Stomach (tissue), 8 donors: ENCODE measurements at regions not wholly inside any gene's neighbourhood (a gene's known extent, or its start where the extent isn't known, plus 50 kb on each side); places are given as distances from the start of the nearest gene placed in this dataset.
A peak's percentile ranks its signal among the peaks of the same experiment; 100 is the strongest.
"Not testable (repeated sequence)": the region's sequence is repeated elsewhere in the genome, so short reads cannot be mapped to it uniquely, and the experiment has no call there.

Experiments
- DNase-seq, 2 donors: peaks; one replicate each; pipeline versions ENCODE4 v3.0.0 to v3.0.0-alpha.2; 2013 to 2019
- H3K27ac ChIP-seq, 5 donors: fragments of 200-600 bp in 4 of 5; sonication (generic) in 4 of 5; one replicate each; pipeline ENCODE4 v1.5.1; 2013 to 2019; ENCODE audit warnings: mild to moderate bottlenecking in 1 of 5, moderate library complexity in 1 of 5
- H3K27me3 ChIP-seq, 3 donors: fragments of 200-600 bp; sonication (generic); one replicate each; pipeline ENCODE4 v1.5.1; 2017 to 2019; ENCODE audit warnings: mixed run types in 1 of 3
- H3K36me3 ChIP-seq, 4 donors: fragments of 200-600 bp; sonication (generic); 1 replicate in 3 of 4; 2 replicates in 1 of 4; pipeline ENCODE4 v1.5.1; 2016 to 2019
- H3K4me1 ChIP-seq, 4 donors: fragments of 200-600 bp; sonication (generic); one replicate each; pipeline ENCODE4 v1.5.1; 2016 to 2019
- H3K4me3 ChIP-seq, 4 donors: fragments of 200-600 bp; sonication (generic) in 3 of 4; one replicate each; pipeline ENCODE4 v1.5.1; 2016 to 2019; ENCODE audit warnings: mild to moderate bottlenecking in 1 of 4
- H3K9me3 ChIP-seq, 4 donors: fragments of 200-600 bp; sonication (generic); one replicate each; pipeline ENCODE4 v1.5.1; 2016 to 2019
- EP300 ChIP-seq: sonication (generic); formaldehyde crosslinking; IDR thresholded peaks from one replicate; pipeline ENCODE4 v1.6.1; 2017; ENCODE audit warnings: antibody characterized with exemption
- POLR2A ChIP-seq, 4 donors: fragments of 450-650 bp; IDR thresholded peaks; one replicate each; pipeline ENCODE4 v1.6.1; 2016; ENCODE audit warnings: antibody characterized with exemption in 4 of 4, control low read depth in 2 of 4, mild to moderate bottlenecking in 1 of 4, moderate library complexity in 1 of 4
- POLR2AphosphoS5 ChIP-seq, 3 donors: sonication (generic); formaldehyde crosslinking; IDR thresholded peaks; one replicate each; pipeline ENCODE4 v1.6.1; 2016; ENCODE audit warnings: antibody characterized with exemption in 3 of 3
- WGBS, 5 donors: extraction: QIAGEN DNeasy Blood & Tissue Kit in 3 of 5; methylation state at CpG; one replicate each; pipeline versions ENCODE4 v1.1.5 to v1.1.7; 2013 to 2018; 5-methylcytosine and 5-hydroxymethylcytosine counted together
- intact Hi-C: fragments of 100-400 bp; cut with DNase I; formaldehyde crosslinking; loops from one replicate; pipeline ENCODE4 v1.15.1; 2023; ENCODE audit warnings: low total_unique reads
- TF ChIP-seq, protein P1 (sequence below), 7 experiments: fragments of 450-650 bp in 4 of 7; fragments of 200-600 bp in 3 of 7; sonication (generic) in 3 of 7; IDR thresholded peaks; one replicate each; pipeline ENCODE4 v1.5.1; 2016 to 2019; ENCODE audit warnings: antibody characterized with exemption in 7 of 7, control low read depth in 2 of 7, mild to moderate bottlenecking in 1 of 7
- donor health status: healthy with polysubstance abuse.
- donor health status: Bipolar disorder and iron deficiency.
- donor health status: healthy.

DNA sequence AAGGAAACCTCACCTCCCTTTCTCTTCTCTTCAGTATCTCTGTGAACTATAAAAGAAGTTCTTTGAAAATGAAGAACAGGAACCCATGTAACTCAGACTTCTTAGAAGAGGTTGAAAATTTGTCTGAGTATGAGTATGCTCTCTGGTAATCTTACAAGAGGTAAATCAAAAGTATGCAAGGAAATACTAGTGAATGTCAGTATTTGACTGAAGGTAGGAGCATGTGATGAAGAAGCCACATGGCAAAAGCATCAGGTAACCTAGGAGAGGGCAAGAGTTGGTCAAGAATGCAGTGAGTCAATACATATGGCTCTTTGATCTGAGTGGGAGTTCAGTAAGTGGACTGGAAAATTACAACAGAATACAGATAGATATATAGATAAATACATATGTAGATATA is 133.0 kb upstream of the NECTIN3 start:
- Histone ChIP-seq H3K9me3 (peaks cover 0 to 9% (median 6%) of the 10 kb centered on the region in 4 donors), H3K27me3 (no peaks in the 10 kb centered on the region), H3K4me3 (no peak overlapping the region), H3K4me1 (no peaks in the 10 kb centered on the region), H3K36me3 (no peaks in the 10 kb centered on the region), H3K27ac (no peak overlapping the region)
- intact Hi-C loops = no loop called here
- TF ChIP-seq POLR2A (IDR thresholded peaks at IDR 0.05) (no peak), EP300 (no peak)
- TF ChIP-seq, protein P1, sequence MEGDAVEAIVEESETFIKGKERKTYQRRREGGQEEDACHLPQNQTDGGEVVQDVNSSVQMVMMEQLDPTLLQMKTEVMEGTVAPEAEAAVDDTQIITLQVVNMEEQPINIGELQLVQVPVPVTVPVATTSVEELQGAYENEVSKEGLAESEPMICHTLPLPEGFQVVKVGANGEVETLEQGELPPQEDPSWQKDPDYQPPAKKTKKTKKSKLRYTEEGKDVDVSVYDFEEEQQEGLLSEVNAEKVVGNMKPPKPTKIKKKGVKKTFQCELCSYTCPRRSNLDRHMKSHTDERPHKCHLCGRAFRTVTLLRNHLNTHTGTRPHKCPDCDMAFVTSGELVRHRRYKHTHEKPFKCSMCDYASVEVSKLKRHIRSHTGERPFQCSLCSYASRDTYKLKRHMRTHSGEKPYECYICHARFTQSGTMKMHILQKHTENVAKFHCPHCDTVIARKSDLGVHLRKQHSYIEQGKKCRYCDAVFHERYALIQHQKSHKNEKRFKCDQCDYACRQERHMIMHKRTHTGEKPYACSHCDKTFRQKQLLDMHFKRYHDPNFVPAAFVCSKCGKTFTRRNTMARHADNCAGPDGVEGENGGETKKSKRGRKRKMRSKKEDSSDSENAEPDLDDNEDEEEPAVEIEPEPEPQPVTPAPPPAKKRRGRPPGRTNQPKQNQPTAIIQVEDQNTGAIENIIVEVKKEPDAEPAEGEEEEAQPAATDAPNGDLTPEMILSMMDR (IDR thresholded peaks at IDR 0.05) = no peak
- no peak for DNase-seq

DNA sequence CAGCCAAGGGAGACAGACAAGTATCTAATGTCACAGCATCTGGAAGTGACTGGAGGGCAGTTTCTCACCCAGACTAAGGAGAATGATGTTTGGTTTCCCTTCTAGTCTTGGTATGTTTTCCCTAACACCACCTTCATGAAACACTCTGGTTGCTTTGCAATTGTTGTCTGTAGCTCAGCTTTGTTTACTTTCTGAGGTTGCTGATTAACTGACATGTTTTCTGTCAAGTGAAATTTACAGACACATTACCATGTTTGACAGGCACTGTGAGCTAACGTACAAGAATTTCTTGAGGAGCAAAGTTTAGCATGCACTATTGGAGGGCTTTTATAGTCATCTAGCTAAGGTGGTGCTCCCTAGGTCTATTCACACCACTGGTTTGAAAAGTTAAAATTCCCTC is 131.6 kb upstream of the NECTIN3 start:
- Histone ChIP-seq H3K4me3 (no peak overlapping the region), H3K27ac (no peak overlapping the region), H3K9me3 (peaks cover 0 to 22% (median 16%) of the 10 kb centered on the region in 4 donors), H3K4me1 (no peaks in the 10 kb centered on the region), H3K36me3 (no peaks in the 10 kb centered on the region), H3K27me3 (no peaks in the 10 kb centered on the region)
- TF ChIP-seq EP300 = no peak
- intact Hi-C loops = no loop called here
- 4 to 25% (median 20%) methylated on average over 1 of the region's 1 CpG for WGBS, 5 donors
- DNase-seq = peak in 1 of 2 donors; percentile 2

- Histone ChIP-seq H3K4me3 (no peak overlapping the region), H3K27ac (no peak overlapping the region), H3K9me3 (peaks cover 8 to 65% (median 43%) of the 10 kb centered on the region in 4 donors), H3K4me1 (no peaks in the 10 kb centered on the region), H3K27me3 (no peaks in the 10 kb centered on the region), H3K36me3 (no peaks in the 10 kb centered on the region)
- DNase-seq = no peak
- intact Hi-C loops = no loop called here
- TF ChIP-seq, protein P1 (IDR thresholded peaks at IDR 0.05) = no peak
- TF ChIP-seq POLR2AphosphoS5 (IDR thresholded peaks at IDR 0.05) (no peak), EP300 (no peak), POLR2A (IDR thresholded peaks at IDR 0.05) (no peak)
- WGBS, 5 donors = 98 to 100% (median 100%) methylated on average over 1 of the region's 1 CpG
Measured at GRCh38 chr3:110944782-110945181, 126.8 kb upstream of the NECTIN3 start.

DNA sequence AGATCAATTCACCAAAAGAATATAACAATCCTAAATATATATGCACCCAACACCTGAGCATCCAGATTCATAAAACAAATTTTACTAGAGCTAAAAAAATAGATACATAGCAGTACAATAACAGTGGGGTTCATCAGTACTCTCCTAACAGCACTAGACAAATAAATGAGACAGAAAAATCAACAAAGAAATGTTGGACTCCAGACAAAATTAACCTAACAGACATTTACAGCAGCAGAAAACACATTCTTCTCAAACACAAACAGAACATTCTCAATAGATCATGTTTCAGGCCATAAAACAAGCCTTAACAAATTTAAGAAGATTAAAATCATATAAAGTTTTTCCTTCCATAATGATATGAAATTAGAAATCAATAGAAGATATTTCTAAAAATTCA is 124.8 kb upstream of the NECTIN3 start:
- Histone ChIP-seq H3K9me3 (peaks cover 8 to 83% (median 53%) of the 10 kb centered on the region in 4 donors), H3K27me3 (no peaks in the 10 kb centered on the region)

DNA sequence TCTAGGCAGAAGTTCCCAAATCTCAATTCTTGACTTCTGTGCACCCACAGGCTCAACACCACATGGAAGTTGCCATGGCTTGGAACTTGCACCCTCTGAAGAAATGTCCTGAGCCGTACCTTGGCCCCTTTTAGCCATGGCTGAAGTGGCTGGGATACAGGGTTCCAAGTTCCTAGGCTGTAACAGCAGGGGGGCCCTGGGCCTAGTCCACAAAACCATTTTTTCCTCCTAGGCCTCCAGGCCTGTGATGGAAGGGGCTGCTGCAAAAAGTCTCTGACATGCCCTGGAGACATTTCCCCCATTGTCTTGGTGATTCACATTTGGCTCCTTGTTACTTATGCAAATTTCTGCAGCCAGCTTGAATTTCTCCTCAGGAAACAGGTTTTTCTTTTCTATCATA is 122.4 kb upstream of the NECTIN3 start:
- 60 to 100% (median 84%) methylated on average over 1 of the region's 1 CpG for WGBS, 5 donors
- H3K4me3 ChIP-seq, DNase-seq, H3K27me3 ChIP-seq, intact Hi-C loops, H3K27ac ChIP-seq, H3K4me1 ChIP-seq, H3K36me3 ChIP-seq: not testable (repeated sequence)
- H3K9me3 ChIP-seq = peaks cover 8 to 71% (median 44%) of the 10 kb centered on the region in 4 donors

More for the DNA sequence above, 124.8 kb upstream of the NECTIN3 start:
- no peak for DNase-seq
- Histone ChIP-seq H3K36me3 (no peaks in the 10 kb centered on the region), H3K27ac (no peak overlapping the region), H3K4me3 (no peak overlapping the region), H3K4me1 (no peaks in the 10 kb centered on the region)
- no peak for TF ChIP-seq EP300
- TF ChIP-seq, protein P1 (IDR thresholded peaks at IDR 0.05) = no peak
- TF ChIP-seq POLR2A (IDR thresholded peaks at IDR 0.05) = no peak
- TF ChIP-seq POLR2AphosphoS5 (IDR thresholded peaks at IDR 0.05) = no peak
- intact Hi-C loops = no loop called here
